Activated CD4-positive, alpha-beta memory T cell treated with anti-CD3 and anti-CD28 coated beads for 36 hours (primary cell): ENCODE measurements at regions not wholly inside any gene's neighbourhood (a gene's known extent, or its start where the extent isn't known, plus 50 kb on each side); places are given as distances from the start of the nearest gene placed in this dataset.
"Not testable (repeated sequence)": the region's sequence is repeated elsewhere in the genome, so short reads cannot be mapped to it uniquely, and the experiment has no call there.

Source experiments
- CTCF ChIA-PET: fragments of 350-600 bp; sonication (Branson Sonifier 250); formaldehyde crosslinking; loops from one replicate; lab custom pipeline; 2021; ENCODE audit warnings: antibody characterized with exemption, inconsistent platforms; lab: Charles Lee
- POLR2A ChIA-PET: fragments of 350-600 bp; sonication (Branson Sonifier 250); formaldehyde crosslinking; loops from one replicate; lab custom pipeline; 2021; ENCODE audit warnings: antibody characterized with exemption; lab: Charles Lee
- DNase-seq: peaks from one replicate; pipeline ENCODE4 v3.0.0-alpha.2; 2020
- H3K27ac Mint-ChIP-seq: one replicate; pipeline ENCODE4 v1.8.0; 2021; ENCODE audit warnings: mixed read lengths
- H3K27me3 Mint-ChIP-seq: one replicate; pipeline ENCODE4 v1.8.0; 2021; ENCODE audit warnings: mixed read lengths
- H3K36me3 Mint-ChIP-seq: one replicate; pipeline ENCODE4 v1.8.0; 2021; ENCODE audit warnings: mixed read lengths
- H3K4me1 Mint-ChIP-seq: one replicate; pipeline ENCODE4 v1.8.0; 2021; ENCODE audit warnings: low read depth, mixed read lengths
- H3K4me3 Mint-ChIP-seq: one replicate; pipeline ENCODE4 v1.8.0; 2021; ENCODE audit warnings: mild to moderate bottlenecking, mixed read lengths
- H3K9me3 Mint-ChIP-seq: one replicate; pipeline ENCODE4 v1.8.0; 2021; ENCODE audit warnings: mixed read lengths
- intact Hi-C: fragments of 100-400 bp; cut with micrococcal nuclease; formaldehyde crosslinking; loops from one replicate; pipeline ENCODE4 v1.15.1; 2023

GRCh38 chr1:229003233-229004031 lies 267.5 kb upstream of the RAB4A start:
- CTCF ChIA-PET = no interaction called here

GRCh38 chr1:229004066-229004833 lies 266.7 kb upstream of the RAB4A start:
- H3K4me1 Mint-ChIP-seq = peaks cover 7% of the 10 kb centered on the region
- no peaks in the 10 kb centered on the region for H3K27me3 Mint-ChIP-seq
- POLR2A ChIA-PET = no interaction called here
- intact Hi-C loops = no loop called here
- CTCF ChIA-PET = no interaction called here
- DNase-seq = no peak
- no peak overlapping the region for H3K27ac Mint-ChIP-seq
- H3K9me3 Mint-ChIP-seq = no peaks in the 10 kb centered on the region
- no peak overlapping the region for H3K4me3 Mint-ChIP-seq
- H3K36me3 Mint-ChIP-seq = no peaks in the 10 kb centered on the region

More at GRCh38 chr1:229003233-229004031, 267.5 kb upstream of the RAB4A start:
- DNase-seq = no peak
- H3K36me3 Mint-ChIP-seq = no peaks in the 10 kb centered on the region
- intact Hi-C loops = no loop called here
- H3K27ac Mint-ChIP-seq = no peak overlapping the region
- H3K9me3 Mint-ChIP-seq = no peaks in the 10 kb centered on the region
- H3K4me3 Mint-ChIP-seq = no peak overlapping the region
- peaks cover 7% of the 10 kb centered on the region for H3K4me1 Mint-ChIP-seq
- POLR2A ChIA-PET = no interaction called here
- no peaks in the 10 kb centered on the region for H3K27me3 Mint-ChIP-seq

GRCh38 chr1:229005097-229005496 lies 265.8 kb upstream of the RAB4A start:
- peaks cover 7% of the 10 kb centered on the region for H3K4me1 Mint-ChIP-seq
- DNase-seq = no peak
- H3K27ac Mint-ChIP-seq = no peak overlapping the region
- no peaks in the 10 kb centered on the region for H3K27me3 Mint-ChIP-seq
- intact Hi-C loops = no loop called here
- no peaks in the 10 kb centered on the region for H3K36me3 Mint-ChIP-seq
- ChIA-PET CTCF (no interaction called here), POLR2A (no interaction called here)
- no peak overlapping the region for H3K4me3 Mint-ChIP-seq
- no peaks in the 10 kb centered on the region for H3K9me3 Mint-ChIP-seq

DNA sequence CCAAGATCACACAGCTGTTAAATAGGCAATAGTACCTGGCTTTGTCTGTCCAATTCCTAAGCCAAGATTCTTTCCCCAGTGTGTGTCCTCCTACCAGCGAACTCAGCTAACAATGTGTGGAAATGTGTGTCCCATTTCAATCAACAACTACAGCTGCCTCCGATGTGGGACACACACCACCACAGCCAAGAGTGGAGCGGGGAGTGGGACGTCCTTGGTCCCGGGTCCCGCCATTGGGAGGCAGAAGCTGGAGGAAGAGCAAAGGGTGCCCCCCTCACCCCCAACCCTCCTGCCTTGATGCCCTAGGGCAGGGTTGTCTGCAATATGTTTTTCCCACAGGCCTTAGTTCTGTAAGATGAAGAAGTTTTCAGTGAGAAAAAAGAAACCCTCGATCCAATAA lies 265.4 kb upstream of the RAB4A start:
- POLR2A ChIA-PET = no interaction called here
- intact Hi-C loops = no loop called here
- Mint-ChIP-seq H3K4me3 (no peak overlapping the region), H3K4me1 (peaks cover 7% of the 10 kb centered on the region), H3K27me3 (no peaks in the 10 kb centered on the region), H3K9me3 (no peaks in the 10 kb centered on the region), H3K36me3 (no peaks in the 10 kb centered on the region), H3K27ac (no peak overlapping the region)
- DNase-seq = no peak
- CTCF ChIA-PET = no interaction called here

GRCh38 chr1:229006121-229006870 lies 264.6 kb upstream of the RAB4A start:
- no peaks in the 10 kb centered on the region for H3K36me3 Mint-ChIP-seq
- peaks cover 6% of the 10 kb centered on the region for H3K4me1 Mint-ChIP-seq
- CTCF ChIA-PET = no interaction called here
- no peaks in the 10 kb centered on the region for H3K27me3 Mint-ChIP-seq
- POLR2A ChIA-PET = no interaction called here
- intact Hi-C loops = no loop called here
- no peak overlapping the region for H3K4me3 Mint-ChIP-seq
- H3K27ac Mint-ChIP-seq = no peak overlapping the region
- DNase-seq = no peak
- H3K9me3 Mint-ChIP-seq = no peaks in the 10 kb centered on the region

GRCh38 chr1:229007167-229007566 lies 263.7 kb upstream of the RAB4A start:
- H3K4me1 Mint-ChIP-seq = peaks cover 1% of the 10 kb centered on the region
- H3K27ac Mint-ChIP-seq = no peak overlapping the region
- H3K9me3 Mint-ChIP-seq = no peaks in the 10 kb centered on the region
- no peak overlapping the region for H3K4me3 Mint-ChIP-seq
- CTCF ChIA-PET = no interaction called here
- intact Hi-C loops = no loop called here
- no peaks in the 10 kb centered on the region for H3K36me3 Mint-ChIP-seq
- DNase-seq = no peak
- POLR2A ChIA-PET = no interaction called here
- no peaks in the 10 kb centered on the region for H3K27me3 Mint-ChIP-seq

DNA sequence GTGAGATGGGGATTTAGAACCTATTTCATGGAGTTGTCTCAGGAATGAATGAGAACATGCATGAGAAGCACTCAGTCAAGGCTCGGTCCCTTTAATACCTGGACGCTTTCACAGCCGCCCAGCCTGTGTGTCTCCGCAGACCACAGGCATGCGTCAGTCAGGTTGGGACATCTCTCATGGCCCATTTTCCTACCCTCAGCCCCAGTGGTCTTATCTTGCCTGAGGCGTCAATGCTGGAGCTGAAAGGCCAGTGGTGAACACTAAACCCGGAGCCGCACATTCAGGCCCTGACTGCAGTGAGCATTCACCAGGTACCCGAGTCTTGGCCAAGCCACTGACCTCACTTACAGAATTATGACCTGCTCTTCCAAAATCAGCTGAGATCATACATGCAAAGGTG lies 263.2 kb upstream of the RAB4A start:
- intact Hi-C loops = no loop called here
- no peaks in the 10 kb centered on the region for H3K9me3 Mint-ChIP-seq
- H3K36me3 Mint-ChIP-seq = no peaks in the 10 kb centered on the region
- H3K4me3 Mint-ChIP-seq = no peak overlapping the region
- ChIA-PET POLR2A (no interaction called here), CTCF (no interaction called here)
- H3K27ac Mint-ChIP-seq = no peak overlapping the region
- H3K27me3 Mint-ChIP-seq = no peaks in the 10 kb centered on the region
- DNase-seq = no peak
- no peaks in the 10 kb centered on the region for H3K4me1 Mint-ChIP-seq

DNA sequence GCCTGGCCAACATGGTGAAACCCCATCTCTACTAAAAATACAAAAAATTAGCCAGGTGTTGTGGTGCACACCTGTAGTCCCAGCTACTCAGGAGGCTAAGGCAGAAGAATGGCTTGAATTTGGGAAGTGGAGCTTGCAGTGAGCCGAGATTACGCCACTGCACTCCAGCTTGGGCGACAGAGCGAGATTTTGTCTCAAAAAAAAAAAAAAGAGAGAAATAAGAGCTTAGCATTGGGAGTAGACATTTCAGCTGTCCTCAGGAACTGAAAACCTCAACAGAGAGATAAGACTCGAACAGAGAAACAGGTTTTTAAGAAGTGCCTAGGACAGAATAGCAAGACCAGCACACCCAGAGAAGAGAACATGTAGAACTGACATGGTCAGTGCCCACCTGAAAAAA lies 262.6 kb upstream of the RAB4A start:
- H3K27ac Mint-ChIP-seq, CTCF ChIA-PET, H3K9me3 Mint-ChIP-seq: not testable (repeated sequence)

DNA sequence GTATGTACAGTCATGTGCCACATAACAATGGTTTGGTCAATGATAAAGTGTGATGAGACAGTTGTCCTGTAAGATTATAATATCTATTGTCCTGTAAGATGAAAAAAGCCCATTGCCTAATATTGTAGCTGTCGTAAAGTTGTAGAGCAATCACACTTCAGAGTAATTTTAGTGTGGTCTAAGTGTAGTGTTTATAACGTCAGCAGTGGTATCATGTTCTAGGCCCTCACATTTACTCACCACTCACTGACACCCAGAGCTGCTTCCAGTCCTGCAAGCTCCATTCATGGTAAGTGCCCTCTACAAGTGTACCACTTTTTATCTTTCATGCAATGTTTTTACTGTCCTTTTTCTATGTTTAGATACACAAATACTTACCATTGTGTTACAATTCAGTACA lies 259.9 kb upstream of the RAB4A start:
- no peak overlapping the region for H3K27ac Mint-ChIP-seq
- no peak for DNase-seq
- ChIA-PET POLR2A (no interaction called here), CTCF (no interaction called here)
- H3K36me3 Mint-ChIP-seq = no peaks in the 10 kb centered on the region
- H3K4me3 Mint-ChIP-seq = no peak overlapping the region
- peaks cover 3% of the 10 kb centered on the region for H3K27me3 Mint-ChIP-seq
- intact Hi-C loops = no loop called here
- H3K9me3 Mint-ChIP-seq = no peaks in the 10 kb centered on the region
- H3K4me1 Mint-ChIP-seq = no peaks in the 10 kb centered on the region

More for the DNA sequence above, 262.6 kb upstream of the RAB4A start:
- POLR2A ChIA-PET, H3K4me3 Mint-ChIP-seq, DNase-seq, H3K27me3 Mint-ChIP-seq, H3K4me1 Mint-ChIP-seq, intact Hi-C loops, H3K36me3 Mint-ChIP-seq: not testable (repeated sequence)

GRCh38 chr1:229012823-229013222 lies 258.1 kb upstream of the RAB4A start:
- H3K4me1 Mint-ChIP-seq = no peaks in the 10 kb centered on the region
- intact Hi-C loops = no loop called here
- ChIA-PET POLR2A (no interaction called here), CTCF (no interaction called here)
- H3K36me3 Mint-ChIP-seq = no peaks in the 10 kb centered on the region
- H3K27me3 Mint-ChIP-seq = peaks cover 3% of the 10 kb centered on the region
- DNase-seq = no peak
- no peak overlapping the region for H3K27ac Mint-ChIP-seq
- no peaks in the 10 kb centered on the region for H3K9me3 Mint-ChIP-seq
- H3K4me3 Mint-ChIP-seq = no peak overlapping the region

- POLR2A ChIA-PET = no interaction called here
- Mint-ChIP-seq H3K36me3 (no peaks in the 10 kb centered on the region), H3K27ac (no peak overlapping the region), H3K9me3 (no peaks in the 10 kb centered on the region), H3K27me3 (peaks cover 3% of the 10 kb centered on the region), H3K4me3 (no peak overlapping the region), H3K4me1 (no peaks in the 10 kb centered on the region)
- intact Hi-C loops = no loop called here
- no peak for DNase-seq
- CTCF ChIA-PET = no interaction called here
Observed at GRCh38 chr1:229013981-229014380, 256.9 kb upstream of the RAB4A start.

DNA sequence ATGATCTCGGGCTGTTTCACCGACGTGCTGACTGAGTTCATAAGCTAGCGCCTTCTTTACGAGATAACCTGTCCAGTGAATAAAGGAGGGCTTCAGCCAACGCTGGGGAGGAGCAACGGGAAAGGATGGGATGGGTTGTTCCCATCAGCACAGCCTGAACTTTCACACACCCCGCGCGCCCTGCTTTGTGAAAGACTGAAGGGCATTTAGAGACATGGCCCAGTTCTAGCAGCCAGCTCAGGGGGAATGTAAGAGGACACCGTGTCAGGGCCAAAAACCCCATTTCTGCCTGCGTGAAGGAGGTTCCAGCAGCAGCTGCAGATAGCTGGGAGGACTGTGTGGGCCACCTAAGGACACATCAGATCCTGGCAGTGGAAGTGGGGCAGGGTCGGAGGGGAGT lies 255.1 kb upstream of the RAB4A start:
- no peak overlapping the region for H3K4me3 Mint-ChIP-seq
- POLR2A ChIA-PET = no interaction called here
- no peak overlapping the region for H3K27ac Mint-ChIP-seq
- H3K4me1 Mint-ChIP-seq = no peaks in the 10 kb centered on the region
- intact Hi-C loops = no loop called here
- H3K36me3 Mint-ChIP-seq = no peaks in the 10 kb centered on the region
- no peaks in the 10 kb centered on the region for H3K9me3 Mint-ChIP-seq
- peaks cover 3% of the 10 kb centered on the region for H3K27me3 Mint-ChIP-seq
- DNase-seq = no peak
- CTCF ChIA-PET = no interaction called here
